HepG2 (cell line): ENCODE measurements at regions not wholly inside any gene's neighbourhood (a gene's known extent, or its start where the extent isn't known, plus 50 kb on each side); places are given as distances from the start of the nearest gene placed in this dataset.
A peak's percentile ranks its signal among the peaks of the same experiment; 100 is the strongest.

Experiments
- ATAC-seq: fragments of 200-7000 bp; cut with Tn5 transposase; 3 replicates; pipeline ENCODE4 v1.9.1; 2020; ENCODE audit warnings: mild to moderate bottlenecking, moderate library complexity
- BruUV-seq: library from RNA; stranded (reverse); fragments of 400-500 nt; replicated peaks from 2 replicates; lab custom pipeline; 2021; lab: Mats Ljungman, UMichigan
- CTCF ChIA-PET: fragments of 300-600 bp; formaldehyde crosslinking; extraction: SDS; loops from one replicate; lab custom pipeline; 2021; ENCODE audit warnings: low total read pairs, inconsistent platforms, low intra/inter-chr PET ratio; lab: Yijun Ruan, JAX
- POLR2A ChIA-PET: fragments of 350-600 bp; sonication (Branson Sonifier 250); formaldehyde crosslinking; loops from one replicate; lab custom pipeline; 2020; ENCODE audit warnings: antibody characterized with exemption, inconsistent platforms; lab: Yijun Ruan, JAX
- DNase-seq: peaks from one replicate; pipeline ENCODE4 v3.0.0-alpha.2; 2015; ENCODE audit warnings: low spot score
- FAIRE-seq: peaks from 3 replicates; lab custom pipeline; 2011; peaks lifted over from hg19 to GRCh38; lab: Jason Lieb, UNC
- H2AFZ ChIP-seq: one replicate; pipeline ENCODE4 v1.6.1; 2011; ENCODE audit warnings: low read length, inconsistent platforms
- H3K27ac ChIP-seq: fragments of 300-600 bp; 3 replicates; pipeline ENCODE4 v1.8.0; 2011; ENCODE audit warnings: mixed run types, mild to moderate bottlenecking, mixed read lengths, low read length, inconsistent platforms; ENCODE audit not compliant: insufficient read depth; ENCODE audit errors: extremely low read length
- H3K27me3 ChIP-seq, 2 experiments: fragments of 200-600 bp in 1 of 2; 2 replicates in 1 of 2; 3 replicates in 1 of 2; pipeline versions ENCODE4 v1.6.0 to v1.8.0; 2011; ENCODE audit warnings: low read length in 2 of 2, mild to moderate bottlenecking in 2 of 2, moderate library complexity in 2 of 2, inconsistent platforms in 1 of 2; ENCODE audit not compliant: insufficient read depth in 2 of 2, control insufficient read depth in 1 of 2
- H3K36me3 ChIP-seq, 2 experiments: fragments of 200-600 bp in 1 of 2; replicated peaks in 1 of 2; 2 replicates in 1 of 2; 3 replicates in 1 of 2; pipeline versions ENCODE4 v1.5.1 to v1.8.0; 2011; ENCODE audit warnings: low read length in 2 of 2, inconsistent platforms in 1 of 2; ENCODE audit not compliant: insufficient read depth in 2 of 2, control insufficient read depth in 1 of 2
- H3K4me1 ChIP-seq: 2 replicates; pipeline ENCODE4 v1.5.1; 2012; ENCODE audit warnings: low read length, inconsistent platforms; ENCODE audit not compliant: insufficient read depth
- H3K4me2 ChIP-seq: 2 replicates; pipeline ENCODE4 v1.6.0; 2011; ENCODE audit warnings: low read depth, low read length, inconsistent platforms
- H3K4me3 ChIP-seq, 3 experiments: fragments of 200-600 bp in 1 of 3; sonication (generic), shearing (Covaris generic) in 1 of 3; replicated peaks in 1 of 3; 2 replicates each; pipeline ENCODE4 v1.5.1; 2011 to 2016; ENCODE audit warnings: low read length in 3 of 3, inconsistent platforms in 2 of 3, low read depth in 2 of 3, mild to moderate bottlenecking in 2 of 3, control low read depth in 1 of 3, mixed read lengths in 1 of 3; ENCODE audit not compliant: insufficient read depth in 1 of 3
- H3K79me2 ChIP-seq: one replicate; pipeline ENCODE4 v1.6.1; 2011; ENCODE audit warnings: low read length, inconsistent platforms; ENCODE audit not compliant: insufficient read depth
- H3K9ac ChIP-seq: 2 replicates; pipeline ENCODE4 v1.6.0; 2011; ENCODE audit warnings: mild to moderate bottlenecking, low read depth, low read length, inconsistent platforms; ENCODE audit not compliant: insufficient read depth
- H3K9me3 ChIP-seq: 2 replicates; pipeline ENCODE4 v1.5.1; 2012; ENCODE audit warnings: mild to moderate bottlenecking, low read length
- H4K20me1 ChIP-seq: 2 replicates; pipeline ENCODE4 v1.6.0; 2011; ENCODE audit warnings: inconsistent platforms, mild to moderate bottlenecking, low read length, moderate library complexity; ENCODE audit not compliant: insufficient read depth
- CBX1 ChIP-seq: IDR thresholded peaks from one replicate; pipeline ENCODE4 v1.6.1; 2016; ENCODE audit warnings: antibody characterized with exemption, low read depth
- ELF4 ChIP-seq: sonication (generic); formaldehyde crosslinking; IDR thresholded peaks from 2 replicates; pipeline ENCODE4 v1.5.0; 2020; ENCODE audit warnings: missing genetic modification reagents, mild to moderate bottlenecking, moderate library complexity, borderline replicate concordance
- HINFP ChIP-seq: sonication (generic); formaldehyde crosslinking; IDR thresholded peaks from 2 replicates; pipeline ENCODE4 v1.4.0; 2020; ENCODE audit warnings: low read depth, mild to moderate bottlenecking, missing genetic modification reagents
- KIAA2018 ChIP-seq: sonication (generic); formaldehyde crosslinking; IDR thresholded peaks from 2 replicates; pipeline ENCODE4 v1.5.0; 2020; ENCODE audit warnings: mild to moderate bottlenecking, missing genetic modification reagents, borderline replicate concordance
- KLF9 ChIP-seq: IDR thresholded peaks from 2 replicates; pipeline ENCODE4 v1.6.1; 2016; ENCODE audit warnings: low read depth
- XRCC5 ChIP-seq: fragments of 200-400 bp; formaldehyde crosslinking; optimal IDR thresholded peaks from 2 replicates; pipeline ENCODE3; 2017; ENCODE audit warnings: mild to moderate bottlenecking, low read length
- ZNF512 ChIP-seq: sonication (generic); formaldehyde crosslinking; IDR thresholded peaks from 2 replicates; pipeline ENCODE4 v1.4.0; 2020; ENCODE audit warnings: mild to moderate bottlenecking, missing genetic modification reagents
- ZNF614 ChIP-seq: IDR thresholded peaks from 2 replicates; pipeline ENCODE4 v1.6.1; 2018; ENCODE audit warnings: missing biosample characterization, missing genetic modification reagents, inconsistent platforms, borderline replicate concordance
- WGBS: methylation state at CpG from one replicate; pipeline ENCODE4 v1.1.6; 2017; ENCODE audit warnings: low lambda C conversion rate; 5-methylcytosine and 5-hydroxymethylcytosine counted together
- in situ Hi-C: cut with HindIII; loops from 2 replicates; pipeline ENCODE4 v1.10.0; 2017; ENCODE audit warnings: low pct_unique_long_range_greater_than_20kb; ENCODE audit not compliant: extremely low pct_ligation_motif_present
- intact Hi-C: fragments of 100-400 bp; cut with micrococcal nuclease; formaldehyde crosslinking; loops from one replicate; pipeline ENCODE4 v1.10.0; 2022; ENCODE audit not compliant: unreplicated experiment

GRCh38 chr12:124678421-124678893 lies 111.0 kb upstream of the NCOR2 start:
- Histone ChIP-seq H3K36me3 (no peaks in the 10 kb centered on the region), H3K27me3 (peaks cover 0 to 29% of the 10 kb centered on the region in 2 experiments; a peak in 3 of 5 replicates), H4K20me1 (no peaks in the 10 kb centered on the region), H2AFZ (no peak overlapping the region), H3K4me2 (peak overlapping the region; percentile 81; the same call in 1 of the 2 replicates), H3K4me1 (peaks cover 71% of the 10 kb centered on the region), H3K4me3 (no peak overlapping the region; a peak in 1 of 6 replicates), H3K9ac (no peak overlapping the region), H3K79me2 (no peaks in the 10 kb centered on the region), H3K27ac (no peak overlapping the region), H3K9me3 (no peaks in the 10 kb centered on the region)
- POLR2A ChIA-PET = no interaction called here
- in situ Hi-C loops = no loop called here
- DNase-seq = no peak
- intact Hi-C loops = loop anchor here (2.0 kb wide), 1 partner anchor 112 kb away; the partner anchor contains the start of gene NCOR2
- TF ChIP-seq KLF9 (CRISPR knock-in tag) = no peak
- TF ChIP-seq ZNF512 (CRISPR knock-in tag) = no peak
- no peak for TF ChIP-seq CBX1
- TF ChIP-seq HINFP (CRISPR knock-in tag) = no peak
- no peak for TF ChIP-seq ZNF614 (CRISPR knock-in tag)
- TF ChIP-seq KIAA2018 = no peak
- TF ChIP-seq ELF4 (CRISPR knock-in tag) = no peak
- no peak for TF ChIP-seq XRCC5
- BruUV-seq = no TSS peak
- CTCF ChIA-PET = no interaction called here
- no peak for FAIRE-seq
- WGBS = 28% methylated on average over 2 of the region's 15 CpGs
- no peak for ATAC-seq
